GM12878 (cell line): ENCODE measurements at regions not wholly inside any gene's neighbourhood (a gene's known extent, or its start where the extent isn't known, plus 50 kb on each side); places are given as distances from the start of the nearest gene placed in this dataset.

Experiments used
- ASH2L ChIP-seq: fragments of 300-600, 200-600 bp; sonication (generic); IDR thresholded peaks from 2 replicates; pipeline ENCODE4 v1.6.1; 2017; ENCODE audit warnings: low read depth, mild to moderate bottlenecking, borderline replicate concordance
- ESRRA ChIP-seq: IDR thresholded peaks from 2 replicates; pipeline ENCODE4 v1.6.1; 2012; ENCODE audit warnings: mild to moderate bottlenecking, low read length, improper control_type of control experiment
- TBL1XR1 ChIP-seq: IDR thresholded peaks from 2 replicates; pipeline ENCODE4 v1.6.1; 2012; ENCODE audit warnings: low read depth, low read length, improper control_type of control experiment
- YY1 ChIP-seq: IDR thresholded peaks from 2 replicates; pipeline ENCODE4 v1.6.1; 2011; ENCODE audit warnings: low read depth, mild to moderate bottlenecking, low read length
- TF ChIP-seq, protein P1 (sequence below): fragments of 450-650 bp; IDR thresholded peaks from 2 replicates; pipeline ENCODE4 v1.6.1; 2018; ENCODE audit warnings: mild to moderate bottlenecking, low read depth, moderate library complexity; ENCODE audit not compliant: partially characterized antibody
- TF ChIP-seq, protein P2 (sequence below): fragments of 450-650 bp; IDR thresholded peaks from 2 replicates; pipeline ENCODE4 v1.6.1; 2017; ENCODE audit warnings: mild to moderate bottlenecking, low read depth, inconsistent platforms; ENCODE audit not compliant: poor library complexity, severe bottlenecking

DNA sequence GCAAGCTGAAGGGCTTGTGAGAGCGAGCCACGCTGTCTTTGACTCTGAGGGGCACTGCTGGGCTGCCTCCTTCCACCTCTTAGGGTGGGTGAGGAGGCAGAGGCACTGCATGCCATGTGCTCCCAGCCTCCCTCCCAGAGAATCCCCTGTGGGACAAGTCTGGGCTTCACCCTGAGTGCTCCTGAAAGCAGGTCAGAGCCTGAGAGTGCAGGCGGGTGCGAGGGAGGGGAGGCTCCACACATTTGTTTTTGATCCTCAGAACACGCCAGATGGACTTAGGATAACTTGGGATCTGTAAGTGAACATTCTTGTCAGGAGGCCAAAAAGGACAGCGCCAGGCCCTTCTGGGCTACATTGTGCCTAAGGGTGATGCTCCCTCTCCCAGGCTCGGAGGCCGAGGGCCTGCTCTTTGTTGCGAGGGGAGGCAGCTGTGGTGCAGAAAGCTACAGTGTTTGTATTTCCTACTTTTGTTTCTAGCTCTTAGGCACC lies 155.4 kb downstream of the TMX1 start:
- TF ChIP-seq, protein P1, sequence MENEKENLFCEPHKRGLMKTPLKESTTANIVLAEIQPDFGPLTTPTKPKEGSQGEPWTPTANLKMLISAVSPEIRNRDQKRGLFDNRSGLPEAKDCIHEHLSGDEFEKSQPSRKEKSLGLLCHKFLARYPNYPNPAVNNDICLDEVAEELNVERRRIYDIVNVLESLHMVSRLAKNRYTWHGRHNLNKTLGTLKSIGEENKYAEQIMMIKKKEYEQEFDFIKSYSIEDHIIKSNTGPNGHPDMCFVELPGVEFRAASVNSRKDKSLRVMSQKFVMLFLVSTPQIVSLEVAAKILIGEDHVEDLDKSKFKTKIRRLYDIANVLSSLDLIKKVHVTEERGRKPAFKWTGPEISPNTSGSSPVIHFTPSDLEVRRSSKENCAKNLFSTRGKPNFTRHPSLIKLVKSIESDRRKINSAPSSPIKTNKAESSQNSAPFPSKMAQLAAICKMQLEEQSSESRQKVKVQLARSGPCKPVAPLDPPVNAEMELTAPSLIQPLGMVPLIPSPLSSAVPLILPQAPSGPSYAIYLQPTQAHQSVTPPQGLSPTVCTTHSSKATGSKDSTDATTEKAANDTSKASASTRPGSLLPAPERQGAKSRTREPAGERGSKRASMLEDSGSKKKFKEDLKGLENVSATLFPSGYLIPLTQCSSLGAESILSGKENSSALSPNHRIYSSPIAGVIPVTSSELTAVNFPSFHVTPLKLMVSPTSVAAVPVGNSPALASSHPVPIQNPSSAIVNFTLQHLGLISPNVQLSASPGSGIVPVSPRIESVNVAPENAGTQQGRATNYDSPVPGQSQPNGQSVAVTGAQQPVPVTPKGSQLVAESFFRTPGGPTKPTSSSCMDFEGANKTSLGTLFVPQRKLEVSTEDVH = no peak
- TF ChIP-seq ESRRA = no peak
- TF ChIP-seq ASH2L = no peak
- TF ChIP-seq, protein P2, sequence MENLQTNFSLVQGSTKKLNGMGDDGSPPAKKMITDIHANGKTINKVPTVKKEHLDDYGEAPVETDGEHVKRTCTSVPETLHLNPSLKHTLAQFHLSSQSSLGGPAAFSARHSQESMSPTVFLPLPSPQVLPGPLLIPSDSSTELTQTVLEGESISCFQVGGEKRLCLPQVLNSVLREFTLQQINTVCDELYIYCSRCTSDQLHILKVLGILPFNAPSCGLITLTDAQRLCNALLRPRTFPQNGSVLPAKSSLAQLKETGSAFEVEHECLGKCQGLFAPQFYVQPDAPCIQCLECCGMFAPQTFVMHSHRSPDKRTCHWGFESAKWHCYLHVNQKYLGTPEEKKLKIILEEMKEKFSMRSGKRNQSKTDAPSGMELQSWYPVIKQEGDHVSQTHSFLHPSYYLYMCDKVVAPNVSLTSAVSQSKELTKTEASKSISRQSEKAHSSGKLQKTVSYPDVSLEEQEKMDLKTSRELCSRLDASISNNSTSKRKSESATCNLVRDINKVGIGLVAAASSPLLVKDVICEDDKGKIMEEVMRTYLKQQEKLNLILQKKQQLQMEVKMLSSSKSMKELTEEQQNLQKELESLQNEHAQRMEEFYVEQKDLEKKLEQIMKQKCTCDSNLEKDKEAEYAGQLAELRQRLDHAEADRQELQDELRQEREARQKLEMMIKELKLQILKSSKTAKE = no peak
- no peak for TF ChIP-seq TBL1XR1
- TF ChIP-seq YY1 = no peak
